ENCODE measurements at regions not wholly inside any gene's neighbourhood (a gene's known extent, or its start where the extent isn't known, plus 50 kb on each side); places are given as distances from the start of the nearest gene placed in this dataset.

DNA sequence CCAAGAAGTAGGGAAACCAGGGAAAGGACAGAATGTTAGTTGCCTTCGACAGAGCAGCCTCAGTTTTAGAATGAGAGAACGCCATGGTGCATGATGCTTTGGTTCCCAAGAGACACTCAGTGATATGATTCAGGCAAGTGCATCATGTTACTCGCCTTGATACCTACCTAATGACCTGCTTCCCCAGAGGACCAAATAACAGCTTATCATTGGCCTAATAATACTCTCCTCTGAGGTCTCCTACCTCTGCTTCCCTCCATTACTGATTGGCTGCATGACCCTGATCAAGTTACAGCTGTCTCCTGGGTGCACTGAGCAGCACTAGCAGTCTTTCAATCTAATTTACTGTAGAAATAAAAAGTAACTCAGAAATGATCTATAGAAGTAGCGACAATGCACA, 979.7 kb upstream of the FAT3 start:
- Histone ChIP-seq H3K27ac (ENCODE audit: low read length) (no peak overlapping the region), H3K27me3 (ENCODE audit: control insufficient read depth, insufficient read depth, low read length) (no peaks in the 10 kb centered on the region), H3K9me3 (ENCODE audit: control insufficient read depth, insufficient read depth, low read depth, low read length) (no peaks in the 10 kb centered on the region), H3K4me3 (ENCODE audit: low read depth in 2 of 2, low read length in 2 of 2) (no peak overlapping the region), H3K36me3 (ENCODE audit: control insufficient read depth, insufficient read depth, low read length) (no peaks in the 10 kb centered on the region), H3K4me1 (ENCODE audit: control insufficient read depth, insufficient read depth, low read length) (no peaks in the 10 kb centered on the region)
- in situ Hi-C loops (cut with HindIII; ENCODE audit: low pct_unique_long_range_greater_than_20kb, low sequenced_read_pairs) (no loop called here), intact Hi-C loops (cut with micrococcal nuclease; ENCODE audit: unreplicated experiment) (no loop called here)
- TF ChIP-seq CTCF (IDR thresholded peaks at IDR 0.05): no peak
- BruUV-seq (replicated peaks): no TSS peak
- ChIA-PET POLR2A (no interaction called here), CTCF (no interaction called here)
- DNase-seq (ENCODE audit: low read depth, low spot score) (no peak), ATAC-seq (no peak)

GRCh38 chr11:91243630-91244029, 981.0 kb upstream of the FAT3 start:
- intact Hi-C loops (cut with micrococcal nuclease; ENCODE audit: unreplicated experiment): no loop called here
- no peaks in the 10 kb centered on the region for H3K36me3 ChIP-seq (ENCODE audit: control insufficient read depth, insufficient read depth, low read length)
- ATAC-seq (no peak), DNase-seq (ENCODE audit: low read depth, low spot score) (no peak)
- H3K27me3 ChIP-seq (ENCODE audit: control insufficient read depth, insufficient read depth, low read length): no peaks in the 10 kb centered on the region
- TF ChIP-seq TCF7L2 (IDR thresholded peaks at IDR 0.05; ENCODE audit: low read depth, low read length) (no peak), CTCF (IDR thresholded peaks at IDR 0.05) (no peak), SIN3A (IDR thresholded peaks at IDR 0.05; ENCODE audit: borderline replicate concordance, insufficient read depth, low read depth, low read length) (no peak), POLR2AphosphoS5 (IDR thresholded peaks at IDR 0.05; ENCODE audit: low read depth, low read length) (no peak)
- TF ChIP-seq, protein P1, sequence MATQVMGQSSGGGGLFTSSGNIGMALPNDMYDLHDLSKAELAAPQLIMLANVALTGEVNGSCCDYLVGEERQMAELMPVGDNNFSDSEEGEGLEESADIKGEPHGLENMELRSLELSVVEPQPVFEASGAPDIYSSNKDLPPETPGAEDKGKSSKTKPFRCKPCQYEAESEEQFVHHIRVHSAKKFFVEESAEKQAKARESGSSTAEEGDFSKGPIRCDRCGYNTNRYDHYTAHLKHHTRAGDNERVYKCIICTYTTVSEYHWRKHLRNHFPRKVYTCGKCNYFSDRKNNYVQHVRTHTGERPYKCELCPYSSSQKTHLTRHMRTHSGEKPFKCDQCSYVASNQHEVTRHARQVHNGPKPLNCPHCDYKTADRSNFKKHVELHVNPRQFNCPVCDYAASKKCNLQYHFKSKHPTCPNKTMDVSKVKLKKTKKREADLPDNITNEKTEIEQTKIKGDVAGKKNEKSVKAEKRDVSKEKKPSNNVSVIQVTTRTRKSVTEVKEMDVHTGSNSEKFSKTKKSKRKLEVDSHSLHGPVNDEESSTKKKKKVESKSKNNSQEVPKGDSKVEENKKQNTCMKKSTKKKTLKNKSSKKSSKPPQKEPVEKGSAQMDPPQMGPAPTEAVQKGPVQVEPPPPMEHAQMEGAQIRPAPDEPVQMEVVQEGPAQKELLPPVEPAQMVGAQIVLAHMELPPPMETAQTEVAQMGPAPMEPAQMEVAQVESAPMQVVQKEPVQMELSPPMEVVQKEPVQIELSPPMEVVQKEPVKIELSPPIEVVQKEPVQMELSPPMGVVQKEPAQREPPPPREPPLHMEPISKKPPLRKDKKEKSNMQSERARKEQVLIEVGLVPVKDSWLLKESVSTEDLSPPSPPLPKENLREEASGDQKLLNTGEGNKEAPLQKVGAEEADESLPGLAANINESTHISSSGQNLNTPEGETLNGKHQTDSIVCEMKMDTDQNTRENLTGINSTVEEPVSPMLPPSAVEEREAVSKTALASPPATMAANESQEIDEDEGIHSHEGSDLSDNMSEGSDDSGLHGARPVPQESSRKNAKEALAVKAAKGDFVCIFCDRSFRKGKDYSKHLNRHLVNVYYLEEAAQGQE (IDR thresholded peaks at IDR 0.05; ENCODE audit: insufficient read depth in 1 of 2, low read depth in 2 of 2, low read length in 1 of 2): no peak
- no peaks in the 10 kb centered on the region for H3K4me1 ChIP-seq (ENCODE audit: control insufficient read depth, insufficient read depth, low read length)
- no peak overlapping the region for H3K27ac ChIP-seq (ENCODE audit: low read length)
- ChIA-PET POLR2A (no interaction called here), CTCF (no interaction called here)
- H3K4me3 ChIP-seq (ENCODE audit: low read depth in 2 of 2, low read length in 2 of 2): no peak overlapping the region
- BruUV-seq (replicated peaks): no TSS peak
- H3K9me3 ChIP-seq (ENCODE audit: control insufficient read depth, insufficient read depth, low read depth, low read length): no peaks in the 10 kb centered on the region
- in situ Hi-C loops (cut with HindIII; ENCODE audit: low pct_unique_long_range_greater_than_20kb, low sequenced_read_pairs): no loop called here

DNA sequence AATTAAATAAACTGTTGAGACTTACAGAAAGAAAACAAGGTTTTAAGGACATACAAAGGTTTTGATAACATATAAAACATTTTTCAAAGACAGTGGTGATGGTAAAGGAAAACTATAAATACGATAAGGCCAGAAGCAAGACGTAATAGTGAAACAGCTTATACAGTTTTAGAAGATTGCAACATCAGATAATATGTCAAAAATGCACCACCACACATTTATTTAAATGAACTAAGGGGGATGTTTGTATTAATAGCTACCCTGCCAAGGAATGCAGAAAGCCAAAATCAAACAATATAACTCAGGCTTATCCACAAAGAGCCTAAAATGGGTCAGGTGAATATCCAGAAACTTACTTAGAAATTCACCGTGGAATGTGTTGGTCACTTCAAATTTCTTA, 981.6 kb upstream of the FAT3 start:
- POLR2A ChIA-PET: no interaction called here
- no peaks in the 10 kb centered on the region for H3K9me3 ChIP-seq (ENCODE audit: control insufficient read depth, insufficient read depth, low read depth, low read length)
- H3K36me3 ChIP-seq (ENCODE audit: control insufficient read depth, insufficient read depth, low read length): no peaks in the 10 kb centered on the region
- no peak for DNase-seq (ENCODE audit: low read depth, low spot score)
- no peaks in the 10 kb centered on the region for H3K4me1 ChIP-seq (ENCODE audit: control insufficient read depth, insufficient read depth, low read length)
- intact Hi-C loops (cut with micrococcal nuclease; ENCODE audit: unreplicated experiment): no loop called here
- CTCF ChIA-PET: no interaction called here
- no TSS peak for BruUV-seq (replicated peaks)
- no peak overlapping the region for H3K4me3 ChIP-seq (ENCODE audit: low read depth in 2 of 2, low read length in 2 of 2)
- in situ Hi-C loops (cut with HindIII; ENCODE audit: low pct_unique_long_range_greater_than_20kb, low sequenced_read_pairs): no loop called here
- ATAC-seq: no peak
- no peak overlapping the region for H3K27ac ChIP-seq (ENCODE audit: low read length)
- no peaks in the 10 kb centered on the region for H3K27me3 ChIP-seq (ENCODE audit: control insufficient read depth, insufficient read depth, low read length)
- no peak for TF ChIP-seq SIN3A (IDR thresholded peaks at IDR 0.05; ENCODE audit: borderline replicate concordance, insufficient read depth, low read depth, low read length)
- no peak for TF ChIP-seq TCF7L2 (IDR thresholded peaks at IDR 0.05; ENCODE audit: low read depth, low read length)
- TF ChIP-seq, protein P1 (IDR thresholded peaks at IDR 0.05; ENCODE audit: insufficient read depth in 1 of 2, low read depth in 2 of 2, low read length in 1 of 2): no peak
